Retinal pigment epithelial cell (primary cell): ENCODE measurements at regions not wholly inside any gene's neighbourhood (a gene's known extent, or its start where the extent isn't known, plus 50 kb on each side); places are given as distances from the start of the nearest gene placed in this dataset.
A peak's percentile ranks its signal among the peaks of the same experiment; 100 is the strongest.

Source experiments
- DNase-seq: peaks from one replicate; pipeline ENCODE4 v3.0.0-alpha.2; 2010; ENCODE audit warnings: low read depth
- H3K4me3 ChIP-seq: 2 replicates; pipeline ENCODE4 v1.5.1; 2011; ENCODE audit warnings: mild to moderate bottlenecking, low read length, control low read depth, moderate library complexity
- TF ChIP-seq, protein P1 (sequence below): conservative IDR thresholded peaks from 2 replicates; pipeline ENCODE4 v1.5.1; 2011; ENCODE audit warnings: low read depth, low read length, control low read depth, inconsistent platforms

DNA sequence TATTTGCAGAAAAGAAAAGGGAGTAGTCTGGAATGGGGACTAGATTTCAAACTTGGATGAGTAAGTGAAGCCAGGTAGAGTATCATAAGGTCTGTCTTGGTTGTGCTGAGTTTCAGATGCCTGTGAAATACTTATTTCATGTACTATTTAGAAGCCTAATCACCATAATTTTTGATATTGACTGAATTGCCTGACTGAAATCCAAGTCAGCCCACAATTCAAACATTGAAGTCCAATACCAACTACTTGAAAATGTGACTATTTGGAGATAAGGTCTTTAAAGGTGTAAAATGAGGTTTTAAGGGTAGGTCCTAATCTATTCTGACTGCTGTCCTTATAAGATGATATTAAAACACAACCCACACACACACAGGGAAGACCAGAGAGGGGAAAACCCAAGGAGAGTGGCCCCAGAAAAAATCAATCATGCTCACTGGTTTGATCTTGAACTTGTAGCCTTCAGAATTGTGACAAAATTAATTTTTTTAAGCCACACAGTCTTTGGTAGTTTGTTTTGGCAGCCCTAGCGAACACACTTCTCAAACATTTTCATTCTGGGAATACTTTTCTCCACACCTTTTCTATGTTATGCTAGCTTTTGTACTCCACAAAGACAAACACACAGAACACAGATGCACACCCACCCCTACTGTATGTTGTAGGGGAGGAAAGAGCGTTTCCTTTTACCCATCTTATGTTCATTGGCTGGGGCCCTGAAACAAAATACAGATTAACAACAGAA is 126.3 kb downstream of the HFE start:
- TF ChIP-seq, protein P1, sequence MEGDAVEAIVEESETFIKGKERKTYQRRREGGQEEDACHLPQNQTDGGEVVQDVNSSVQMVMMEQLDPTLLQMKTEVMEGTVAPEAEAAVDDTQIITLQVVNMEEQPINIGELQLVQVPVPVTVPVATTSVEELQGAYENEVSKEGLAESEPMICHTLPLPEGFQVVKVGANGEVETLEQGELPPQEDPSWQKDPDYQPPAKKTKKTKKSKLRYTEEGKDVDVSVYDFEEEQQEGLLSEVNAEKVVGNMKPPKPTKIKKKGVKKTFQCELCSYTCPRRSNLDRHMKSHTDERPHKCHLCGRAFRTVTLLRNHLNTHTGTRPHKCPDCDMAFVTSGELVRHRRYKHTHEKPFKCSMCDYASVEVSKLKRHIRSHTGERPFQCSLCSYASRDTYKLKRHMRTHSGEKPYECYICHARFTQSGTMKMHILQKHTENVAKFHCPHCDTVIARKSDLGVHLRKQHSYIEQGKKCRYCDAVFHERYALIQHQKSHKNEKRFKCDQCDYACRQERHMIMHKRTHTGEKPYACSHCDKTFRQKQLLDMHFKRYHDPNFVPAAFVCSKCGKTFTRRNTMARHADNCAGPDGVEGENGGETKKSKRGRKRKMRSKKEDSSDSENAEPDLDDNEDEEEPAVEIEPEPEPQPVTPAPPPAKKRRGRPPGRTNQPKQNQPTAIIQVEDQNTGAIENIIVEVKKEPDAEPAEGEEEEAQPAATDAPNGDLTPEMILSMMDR: no peak
- no peak for DNase-seq
- no peak overlapping the region for H3K4me3 ChIP-seq

DNA sequence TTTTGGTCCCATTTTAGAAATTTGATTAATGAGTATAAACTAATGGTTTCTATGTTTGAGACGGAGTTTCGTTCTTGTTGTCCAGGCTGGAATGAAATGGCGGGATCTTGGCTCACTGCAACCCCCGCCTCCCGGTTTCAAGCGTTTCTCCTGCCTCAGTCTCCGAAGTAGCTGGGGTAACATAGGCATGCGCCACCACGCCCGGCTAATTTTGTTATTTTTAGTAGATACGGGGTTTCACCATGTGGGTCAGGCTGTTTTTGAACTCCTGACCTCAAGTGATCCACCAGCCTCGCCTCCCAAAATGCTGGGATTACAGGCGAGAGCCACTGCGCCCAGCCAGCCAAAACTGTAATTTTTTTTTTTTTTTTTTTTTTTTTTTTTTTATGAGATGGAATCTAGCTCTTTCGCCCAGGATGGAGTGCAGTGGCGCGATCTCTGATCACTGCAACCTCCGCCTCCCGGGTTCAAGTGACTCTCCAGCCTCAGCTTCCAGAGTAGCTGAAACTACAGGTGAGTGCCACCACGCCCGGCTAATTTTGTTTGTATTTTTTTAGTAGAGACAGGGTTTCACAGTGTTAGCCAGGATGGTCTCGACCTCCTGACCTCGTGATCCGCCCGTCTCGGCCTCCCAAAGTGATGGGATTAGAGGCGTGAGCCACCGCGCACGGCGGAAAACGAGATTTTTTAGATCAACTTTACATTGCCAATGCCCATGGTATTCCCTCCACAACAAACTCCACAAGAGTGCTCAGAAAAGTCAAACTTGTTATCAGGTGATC is 127.8 kb downstream of the HFE start:
- TF ChIP-seq, protein P1: no peak
- DNase-seq: no peak

DNA sequence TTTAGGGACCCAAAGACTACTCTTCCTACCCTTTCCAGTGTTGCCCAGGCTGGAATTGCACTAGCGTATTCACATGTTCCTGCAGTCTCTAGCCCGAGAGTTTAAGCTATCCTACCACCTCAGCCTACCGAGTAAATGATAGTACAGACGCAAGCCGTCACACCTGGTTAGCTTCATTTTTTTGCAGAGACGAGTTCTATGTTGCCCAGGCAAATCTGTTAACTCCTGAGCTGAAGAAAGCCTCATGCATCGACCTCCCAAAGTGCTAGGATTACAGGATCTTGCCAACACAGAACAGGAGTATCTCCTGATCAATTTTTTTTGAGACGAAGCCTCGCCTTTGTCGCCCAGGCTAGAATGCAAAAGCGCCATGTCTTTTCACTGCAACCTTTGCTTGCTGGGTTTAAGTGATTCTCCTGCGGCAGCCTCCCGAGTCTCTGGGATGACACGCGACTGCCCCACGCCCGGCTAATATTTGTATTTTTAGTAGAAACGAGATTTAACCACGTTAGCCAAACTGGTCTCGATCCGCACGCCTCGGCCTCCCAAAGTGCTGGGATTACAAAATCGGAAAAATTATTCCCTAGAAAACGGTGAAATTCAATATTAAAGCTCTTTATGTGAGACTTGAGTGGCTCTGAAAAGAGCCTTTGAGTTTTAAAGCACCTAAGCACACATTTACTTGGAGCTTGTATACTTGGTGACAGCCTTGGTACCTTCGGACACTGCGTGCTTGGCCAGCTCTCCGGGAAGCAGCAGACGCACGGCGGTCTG is 128.5 kb downstream of the HFE start:
- peak overlapping the region; percentile 61 for H3K4me3 ChIP-seq
- TF ChIP-seq, protein P1: no peak
- no peak for DNase-seq

More for the DNA sequence above, 127.8 kb downstream of the HFE start:
- H3K4me3 ChIP-seq: peak overlapping the region; percentile 61

- TF ChIP-seq, protein P1: no peak
- H3K4me3 ChIP-seq: peak overlapping the region; percentile 61
- peak; percentile 96 for DNase-seq
These were observed 129.2 kb downstream of the HFE start for GRCh38 chr6:26216359-26216885.

DNA sequence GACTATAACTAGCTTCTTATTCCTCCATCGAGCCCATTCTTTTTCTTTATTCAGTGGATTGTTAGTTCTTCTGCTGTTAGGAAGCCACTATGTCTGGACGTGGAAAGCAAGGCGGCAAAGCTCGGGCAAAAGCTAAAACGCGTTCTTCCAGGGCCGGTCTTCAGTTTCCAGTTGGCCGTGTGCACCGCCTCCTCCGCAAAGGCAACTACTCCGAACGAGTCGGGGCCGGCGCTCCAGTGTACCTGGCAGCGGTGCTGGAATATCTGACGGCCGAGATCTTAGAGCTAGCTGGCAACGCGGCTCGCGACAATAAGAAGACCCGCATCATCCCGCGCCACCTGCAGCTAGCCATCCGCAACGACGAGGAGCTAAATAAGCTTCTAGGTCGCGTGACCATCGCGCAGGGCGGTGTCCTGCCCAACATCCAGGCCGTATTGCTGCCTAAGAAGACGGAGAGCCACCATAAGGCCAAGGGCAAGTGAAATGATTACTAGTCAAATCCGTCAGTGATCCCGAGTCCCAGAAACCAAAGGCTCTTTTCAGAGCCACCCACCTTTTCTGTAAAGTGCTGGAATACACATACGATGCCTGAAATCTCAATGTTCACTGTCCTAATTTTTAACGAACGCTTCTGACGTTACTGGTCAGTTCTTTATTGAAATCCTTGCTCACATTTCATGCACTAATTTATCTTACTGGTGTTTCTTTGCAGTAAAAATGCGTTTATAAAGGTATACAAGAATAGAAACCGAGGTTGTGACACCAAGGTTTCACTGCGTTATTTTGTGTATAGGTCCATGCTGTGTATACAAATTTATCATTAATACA is 129.9 kb downstream of the HFE start:
- H3K4me3 ChIP-seq: peak overlapping the region; percentile 60
- no peak for DNase-seq
- TF ChIP-seq, protein P1: peak; percentile 45

DNA sequence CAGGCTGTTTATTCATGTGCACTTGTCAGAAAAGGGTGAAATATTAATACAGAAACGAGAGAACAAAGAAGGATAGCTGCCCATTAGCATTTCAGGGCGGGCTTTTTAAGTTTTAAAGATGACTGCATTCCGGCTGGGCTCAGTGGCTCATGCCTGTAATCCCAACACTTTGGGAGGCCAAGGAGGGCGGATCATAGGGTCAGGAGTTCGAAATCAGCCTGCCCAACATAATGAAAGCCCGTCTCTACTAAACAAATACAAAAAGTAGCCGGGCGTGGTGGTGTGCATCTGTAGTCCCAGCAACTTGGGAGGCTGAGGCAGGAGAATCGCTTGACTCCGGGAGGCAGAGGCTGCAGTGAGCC is 130.5 kb downstream of the HFE start:
- no peak for DNase-seq
- peak overlapping the region; percentile 60 for H3K4me3 ChIP-seq
- TF ChIP-seq, protein P1: no peak
